SK-N-SH (cell line): ENCODE measurements at regions not wholly inside any gene's neighbourhood (a gene's known extent, or its start where the extent isn't known, plus 50 kb on each side); places are given as distances from the start of the nearest gene placed in this dataset.

Experiments used
- CTCF ChIA-PET: fragments of 300-600, 350-600 bp; formaldehyde crosslinking; extraction: SDS; loops from one replicate; lab custom pipeline; 2021; lab: Yijun Ruan, JAX
- POLR2A ChIA-PET: fragments of 350-600 bp; sonication (Branson Sonifier 250); formaldehyde crosslinking; extraction: SDS; loops from one replicate; lab custom pipeline; 2020; ENCODE audit warnings: antibody characterized with exemption, inconsistent platforms; lab: Yijun Ruan, JAX
- DNase-seq: peaks from one replicate; pipeline ENCODE4 v3.0.0; 2012
- H2AFZ ChIP-seq: fragments of 200-600 bp; sonication (generic); 2 replicates; pipeline ENCODE4 v1.8.1; 2016; ENCODE audit warnings: antibody characterized with exemption, mild to moderate bottlenecking, low read depth
- H3F3A ChIP-seq: fragments of 200-600 bp; sonication (generic); replicated peaks from 2 replicates; pipeline ENCODE3; 2016; ENCODE audit warnings: antibody characterized with exemption, mild to moderate bottlenecking; ENCODE audit not compliant: insufficient read depth
- H3K27ac ChIP-seq, 2 experiments: fragments of 200-500 bp in 1 of 2; fragments of 200-600 bp in 1 of 2; sonication (Bioruptor generic) in 1 of 2; sonication (generic), shearing (Covaris generic) in 1 of 2; 2 replicates each; pipeline versions ENCODE4 v1.5.1 to v1.6.1; 2014 to 2016; ENCODE audit warnings: low read depth in 2 of 2, inconsistent platforms in 1 of 2, low read length in 1 of 2, mild to moderate bottlenecking in 1 of 2, mixed read lengths in 1 of 2
- H3K27me3 ChIP-seq: fragments of 200-600 bp; sonication (generic), shearing (Covaris generic); 2 replicates; pipeline ENCODE4 v1.6.1; 2016; ENCODE audit warnings: mixed run types; ENCODE audit not compliant: insufficient read depth
- H3K36me3 ChIP-seq, 2 experiments: fragments of 200-500 bp in 1 of 2; fragments of 200-600 bp in 1 of 2; sonication (Bioruptor generic) in 1 of 2; sonication (generic) in 1 of 2; replicated peaks in 1 of 2; 2 replicates each; pipeline versions ENCODE3 to v1.5.1; 2014 to 2016; ENCODE audit warnings: low read length in 1 of 2, mild to moderate bottlenecking in 1 of 2; ENCODE audit not compliant: insufficient read depth in 2 of 2, control insufficient read depth in 1 of 2
- H3K4me1 ChIP-seq, 2 experiments: fragments of 200-500 bp in 1 of 2; fragments of 200-600 bp in 1 of 2; sonication (Bioruptor generic) in 1 of 2; sonication (generic), shearing (Covaris generic) in 1 of 2; 2 replicates each; pipeline versions ENCODE4 v1.5.1 to v1.6.1; 2014 to 2016; ENCODE audit warnings: low read depth in 1 of 2, low read length in 1 of 2, mixed run types in 1 of 2; ENCODE audit not compliant: insufficient read depth in 2 of 2, control insufficient read depth in 1 of 2
- H3K4me2 ChIP-seq: fragments of 200-600 bp; sonication (generic), shearing (Covaris generic); 2 replicates; pipeline ENCODE4 v1.6.1; 2017; ENCODE audit warnings: mixed run types
- H3K4me3 ChIP-seq, 2 experiments: fragments of 200-500 bp in 1 of 2; fragments of 200-600 bp in 1 of 2; sonication (Bioruptor generic) in 1 of 2; sonication (generic), shearing (Covaris generic) in 1 of 2; 2 replicates each; pipeline versions ENCODE4 v1.5.1 to v1.8.1; 2014 to 2016; ENCODE audit warnings: low read depth in 2 of 2, inconsistent platforms in 1 of 2, low read length in 1 of 2, mild to moderate bottlenecking in 1 of 2, mixed read lengths in 1 of 2, moderate library complexity in 1 of 2
- H3K79me2 ChIP-seq: fragments of 200-600 bp; sonication (generic); 2 replicates; pipeline ENCODE4 v1.8.1; 2017; ENCODE audit warnings: mild to moderate bottlenecking; ENCODE audit not compliant: insufficient read depth
- H3K9ac ChIP-seq: fragments of 200-600 bp; sonication (generic); 2 replicates; pipeline ENCODE4 v1.6.1; 2017; ENCODE audit warnings: mixed run types
- H3K9me2 ChIP-seq: fragments of 200-600 bp; sonication (generic); 2 replicates; pipeline ENCODE4 v1.6.1; 2017; ENCODE audit warnings: mixed run types
- H3K9me3 ChIP-seq: fragments of 200-600 bp; sonication (generic); 2 replicates; pipeline ENCODE4 v1.6.1; 2017; ENCODE audit warnings: mixed run types, mild to moderate bottlenecking, moderate library complexity
- H4K20me1 ChIP-seq: fragments of 200-600 bp; sonication (generic); 2 replicates; pipeline ENCODE4 v1.6.1; 2017; ENCODE audit warnings: mild to moderate bottlenecking, mixed run types; ENCODE audit not compliant: insufficient read depth
- EZH2phosphoT487 ChIP-seq: fragments of 200-600 bp; sonication (generic); IDR thresholded peaks from 2 replicates; pipeline ENCODE4 v1.6.1; 2017; ENCODE audit warnings: low read depth, mixed run types, mild to moderate bottlenecking, antibody characterized with exemption, moderate library complexity, borderline replicate concordance
- FOXM1 ChIP-seq: IDR thresholded peaks from 2 replicates; pipeline ENCODE4 v1.4.0; 2012; ENCODE audit warnings: low read depth, mild to moderate bottlenecking
- GATA2 ChIP-seq: sonication (generic); formaldehyde crosslinking; IDR thresholded peaks from 2 replicates; pipeline ENCODE4 v1.5.0; 2020; ENCODE audit warnings: mild to moderate bottlenecking, missing genetic modification reagents
- MXI1 ChIP-seq: IDR thresholded peaks from 2 replicates; pipeline ENCODE4 v1.6.1; 2012; ENCODE audit warnings: mild to moderate bottlenecking, low read depth, low read length, improper control_type of control experiment
- NFIC ChIP-seq: IDR thresholded peaks from 2 replicates; pipeline ENCODE4 v1.4.0; 2012; ENCODE audit warnings: borderline replicate concordance
- NRF1 ChIP-seq: IDR thresholded peaks from 2 replicates; pipeline ENCODE4 v1.6.1; 2012; ENCODE audit warnings: low read depth, mild to moderate bottlenecking, low read length
- REST ChIP-seq: IDR thresholded peaks from 2 replicates; pipeline ENCODE4 v1.6.1; 2012; ENCODE audit warnings: mild to moderate bottlenecking, low read depth, low read length, moderate library complexity
- TAF1 ChIP-seq: IDR thresholded peaks from 2 replicates; pipeline ENCODE4 v1.6.1; 2012; ENCODE audit warnings: low read depth, mild to moderate bottlenecking, low read length, moderate library complexity, borderline replicate concordance
- TEAD4 ChIP-seq: IDR thresholded peaks from 2 replicates; pipeline ENCODE4 v1.4.0; 2012; ENCODE audit warnings: mild to moderate bottlenecking, borderline replicate concordance; ENCODE audit not compliant: insufficient read depth
- YY1 ChIP-seq: IDR thresholded peaks from 2 replicates; pipeline ENCODE4 v1.4.0; 2012; ENCODE audit warnings: low read depth, mild to moderate bottlenecking
- WGBS: methylation state at CpG from one replicate; pipeline ENCODE4 v1.1.6; 2017; ENCODE audit warnings: low lambda C conversion rate; 5-methylcytosine and 5-hydroxymethylcytosine counted together
- TF ChIP-seq, protein P1 (sequence below): fragments of 150-350 bp; IDR thresholded peaks from 2 replicates; pipeline ENCODE4 v1.6.1; 2017; ENCODE audit warnings: antibody characterized with exemption, low read length, low read depth, borderline replicate concordance

GRCh38 chr17:77396610-77397009, 255.8 kb downstream of the SEC14L1 start:
- H3K9me2 ChIP-seq: no peaks in the 10 kb centered on the region
- peaks cover 10% of the 10 kb centered on the region for H3F3A ChIP-seq
- WGBS: 94% methylated on average over 9 of the region's 9 CpGs
- H4K20me1 ChIP-seq: peaks cover 23% of the 10 kb centered on the region; the same call in 1 of the 2 replicates
- DNase-seq: no peak
- TF ChIP-seq MXI1 (no peak), NFIC (no peak), YY1 (no peak), EZH2phosphoT487 (no peak), GATA2 (CRISPR knock-in tag) (no peak), TEAD4 (no peak)
- TF ChIP-seq, protein P1, sequence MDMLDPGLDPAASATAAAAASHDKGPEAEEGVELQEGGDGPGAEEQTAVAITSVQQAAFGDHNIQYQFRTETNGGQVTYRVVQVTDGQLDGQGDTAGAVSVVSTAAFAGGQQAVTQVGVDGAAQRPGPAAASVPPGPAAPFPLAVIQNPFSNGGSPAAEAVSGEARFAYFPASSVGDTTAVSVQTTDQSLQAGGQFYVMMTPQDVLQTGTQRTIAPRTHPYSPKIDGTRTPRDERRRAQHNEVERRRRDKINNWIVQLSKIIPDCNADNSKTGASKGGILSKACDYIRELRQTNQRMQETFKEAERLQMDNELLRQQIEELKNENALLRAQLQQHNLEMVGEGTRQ: no peak
- ChIA-PET CTCF (interaction anchor here (1.2 to 16.7 kb wide), 4 partner anchors 31 to 160 kb away, joined by 3 to 364 read pairs (median 85); no protein-coding TSS in a partner anchor), POLR2A (no interaction called here)
- H3K9me3 ChIP-seq: no peaks in the 10 kb centered on the region
- H3K4me2 ChIP-seq: no peak overlapping the region
- H3K4me1 ChIP-seq: peaks cover 36 to 64% of the 10 kb centered on the region in 2 experiments
- no peak overlapping the region; a peak in 1 of 4 replicates for H3K27ac ChIP-seq
- no peaks in the 10 kb centered on the region for H3K27me3 ChIP-seq
- peaks cover 0 to 3% of the 10 kb centered on the region in 2 experiments for H3K36me3 ChIP-seq
- H3K9ac ChIP-seq: no peak overlapping the region
- peaks cover 92% of the 10 kb centered on the region for H3K79me2 ChIP-seq
- H3K4me3 ChIP-seq: no peak overlapping the region
- no peak overlapping the region for H2AFZ ChIP-seq

DNA sequence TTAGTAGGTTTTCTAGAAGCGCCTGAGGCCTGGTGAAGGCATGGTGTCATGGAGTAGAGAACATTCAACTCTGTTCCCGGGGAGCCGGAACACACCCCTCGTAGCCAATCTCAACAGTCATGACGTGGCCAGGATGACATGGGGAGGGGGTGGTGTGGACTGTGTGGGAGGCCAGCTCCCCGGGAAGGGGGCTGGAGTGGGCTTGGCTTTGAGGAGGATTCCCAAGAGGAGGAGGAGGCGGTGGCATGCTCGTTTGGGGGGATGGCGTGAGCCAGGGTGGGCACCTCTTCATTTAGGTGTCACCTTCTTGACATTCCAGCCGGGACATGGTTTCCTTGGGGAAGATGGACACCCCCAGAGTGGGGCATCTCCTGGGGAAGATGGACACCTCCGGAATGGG, 257.5 kb downstream of the SEC14L1 start:
- H3K4me1 ChIP-seq: peaks cover 20 to 48% of the 10 kb centered on the region in 2 experiments; a peak in 3 of 4 replicates
- no peak overlapping the region for H3K4me3 ChIP-seq
- WGBS: 92% methylated on average over 11 of the region's 11 CpGs
- H3F3A ChIP-seq: no peaks in the 10 kb centered on the region
- H3K27me3 ChIP-seq: no peaks in the 10 kb centered on the region
- H3K36me3 ChIP-seq: peaks cover 0 to 13% of the 10 kb centered on the region in 2 experiments
- H3K9me3 ChIP-seq: no peaks in the 10 kb centered on the region
- H3K4me2 ChIP-seq: no peak overlapping the region
- no peak overlapping the region for H3K9ac ChIP-seq
- H3K27ac ChIP-seq: no peak overlapping the region; a peak in 1 of 4 replicates
- CTCF ChIA-PET: interaction anchor here (1.0 to 16.7 kb wide), 6 partner anchors 9 to 98 kb away, joined by 3 to 364 read pairs (median 84); no protein-coding TSS in a partner anchor
- no peaks in the 10 kb centered on the region for H3K9me2 ChIP-seq
- peaks cover 96% of the 10 kb centered on the region for H3K79me2 ChIP-seq
- peaks cover 23% of the 10 kb centered on the region; the same call in 1 of the 2 replicates for H4K20me1 ChIP-seq
- POLR2A ChIA-PET: interaction anchor here (1.4 kb wide), 1 partner anchor 9 kb away, joined by 3 read pairs; no protein-coding TSS in a partner anchor
- no peak overlapping the region for H2AFZ ChIP-seq
- TF ChIP-seq REST: no peak
- TF ChIP-seq TAF1: no peak
- TF ChIP-seq, protein P1: no peak
- TF ChIP-seq FOXM1: no peak
- no peak for TF ChIP-seq MXI1
- no peak for TF ChIP-seq GATA2 (CRISPR knock-in tag)
- TF ChIP-seq NRF1: no peak
- no peak for DNase-seq
